Uterus (tissue), 3 donors: ENCODE measurements at regions not wholly inside any gene's neighbourhood (a gene's known extent, or its start where the extent isn't known, plus 50 kb on each side); places are given as distances from the start of the nearest gene placed in this dataset.
"Not testable (repeated sequence)": the region's sequence is repeated elsewhere in the genome, so short reads cannot be mapped to it uniquely, and the experiment has no call there.

Source experiments
- DNase-seq, 2 donors: peaks; one replicate each; pipeline ENCODE4 v3.0.0-alpha.2; 2019 to 2020
- H3K27ac ChIP-seq, 2 donors: fragments of 200-600 bp; sonication (generic); 1 replicate in 1 of 2; 2 replicates in 1 of 2; pipeline ENCODE4 v1.5.1; 2016 to 2018
- H3K27me3 ChIP-seq, 2 donors: fragments of 200-600 bp; sonication (generic); one replicate each; pipeline ENCODE4 v1.5.1; 2018 to 2019; ENCODE audit warnings: control low read depth in 1 of 2
- H3K36me3 ChIP-seq, 2 donors: fragments of 200-600 bp; sonication (generic); one replicate each; pipeline ENCODE4 v1.5.1; 2019; ENCODE audit warnings: control low read depth in 1 of 2
- H3K4me1 ChIP-seq, 2 donors: fragments of 200-600 bp; sonication (generic); one replicate each; pipeline ENCODE4 v1.5.1; 2018 to 2019; ENCODE audit warnings: control low read depth in 1 of 2
- H3K4me3 ChIP-seq, 2 donors: fragments of 200-600 bp; sonication (generic); 1 replicate in 1 of 2; 2 replicates in 1 of 2; pipeline ENCODE4 v1.5.1; 2018 to 2019; ENCODE audit warnings: mild to moderate bottlenecking in 1 of 2
- H3K9me3 ChIP-seq, 2 donors: fragments of 200-600 bp; sonication (generic); one replicate each; pipeline ENCODE4 v1.5.1; 2019; ENCODE audit warnings: control low read depth in 1 of 2
- POLR2A ChIP-seq, 2 donors: fragments of 450-650 bp; IDR thresholded peaks; one replicate each; pipeline ENCODE4 v1.6.1; 2016; ENCODE audit warnings: antibody characterized with exemption in 2 of 2, mild to moderate bottlenecking in 1 of 2, moderate library complexity in 1 of 2
- intact Hi-C: fragments of 100-400 bp; cut with DNase I; formaldehyde crosslinking; loops from one replicate; pipeline ENCODE4 v1.15.1; 2023; ENCODE audit warnings: low total_unique reads
- TF ChIP-seq, protein P1 (sequence below), 4 experiments: fragments of 200-600 bp in 2 of 4; fragments of 450-650 bp in 2 of 4; sonication (generic) in 2 of 4; IDR thresholded peaks; one replicate each; pipeline ENCODE4 v1.5.1; 2016 to 2019; ENCODE audit warnings: antibody characterized with exemption in 4 of 4, mild to moderate bottlenecking in 2 of 4, moderate library complexity in 1 of 4
- donor health status: DM: yes; HTN: yes; CAD: no.

DNA sequence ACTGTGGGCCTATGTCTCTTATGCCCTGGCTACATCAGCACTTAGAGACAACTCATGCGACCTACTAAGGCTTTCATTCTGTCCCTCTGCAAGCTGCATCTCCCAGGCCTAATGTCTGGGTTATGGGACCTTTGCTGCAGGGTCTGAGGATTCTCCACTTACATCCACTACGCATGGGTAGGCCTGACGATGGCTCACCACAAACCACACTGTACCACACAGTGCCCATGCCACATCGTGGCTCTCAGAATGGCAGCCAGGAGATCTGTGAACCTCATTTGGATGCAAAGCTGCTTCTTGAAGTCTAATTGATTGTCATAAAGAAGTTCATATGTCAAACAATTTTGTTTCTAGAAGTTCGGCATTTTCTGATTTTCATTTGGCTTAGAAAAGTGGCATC is 84.6 kb upstream of the BEND4 start:
- Histone ChIP-seq H3K4me3 (no peak overlapping the region), H3K4me1 (no peaks in the 10 kb centered on the region), H3K9me3 (no peaks in the 10 kb centered on the region), H3K36me3 (no peaks in the 10 kb centered on the region), H3K27ac (no peak overlapping the region), H3K27me3 (no peaks in the 10 kb centered on the region)
- intact Hi-C loops, result no loop called here
- no peak for DNase-seq
- TF ChIP-seq, protein P1, sequence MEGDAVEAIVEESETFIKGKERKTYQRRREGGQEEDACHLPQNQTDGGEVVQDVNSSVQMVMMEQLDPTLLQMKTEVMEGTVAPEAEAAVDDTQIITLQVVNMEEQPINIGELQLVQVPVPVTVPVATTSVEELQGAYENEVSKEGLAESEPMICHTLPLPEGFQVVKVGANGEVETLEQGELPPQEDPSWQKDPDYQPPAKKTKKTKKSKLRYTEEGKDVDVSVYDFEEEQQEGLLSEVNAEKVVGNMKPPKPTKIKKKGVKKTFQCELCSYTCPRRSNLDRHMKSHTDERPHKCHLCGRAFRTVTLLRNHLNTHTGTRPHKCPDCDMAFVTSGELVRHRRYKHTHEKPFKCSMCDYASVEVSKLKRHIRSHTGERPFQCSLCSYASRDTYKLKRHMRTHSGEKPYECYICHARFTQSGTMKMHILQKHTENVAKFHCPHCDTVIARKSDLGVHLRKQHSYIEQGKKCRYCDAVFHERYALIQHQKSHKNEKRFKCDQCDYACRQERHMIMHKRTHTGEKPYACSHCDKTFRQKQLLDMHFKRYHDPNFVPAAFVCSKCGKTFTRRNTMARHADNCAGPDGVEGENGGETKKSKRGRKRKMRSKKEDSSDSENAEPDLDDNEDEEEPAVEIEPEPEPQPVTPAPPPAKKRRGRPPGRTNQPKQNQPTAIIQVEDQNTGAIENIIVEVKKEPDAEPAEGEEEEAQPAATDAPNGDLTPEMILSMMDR (IDR thresholded peaks at IDR 0.05), result no peak
- no peak for TF ChIP-seq POLR2A (IDR thresholded peaks at IDR 0.05)

DNA sequence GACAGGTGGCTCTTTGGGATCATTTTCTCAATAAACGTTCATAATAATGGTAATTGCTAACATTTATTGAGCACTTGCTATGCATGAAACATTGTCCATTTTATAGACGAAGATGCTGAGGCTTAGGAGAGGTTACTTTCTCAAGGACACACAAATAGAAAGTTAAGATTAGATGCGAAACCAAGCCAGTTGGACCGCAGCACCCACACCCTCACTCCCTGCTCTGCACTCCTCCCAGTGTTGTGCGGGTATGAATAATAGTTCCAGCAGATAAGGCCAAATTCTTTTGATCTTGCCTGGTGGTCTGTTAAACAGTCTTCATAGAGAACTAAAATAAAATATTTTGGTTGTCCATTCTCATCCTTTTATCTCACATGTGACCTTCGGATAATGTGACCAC is 85.0 kb upstream of the BEND4 start:
- Histone ChIP-seq H3K36me3 (no peaks in the 10 kb centered on the region), H3K27me3 (no peaks in the 10 kb centered on the region), H3K4me3 (no peak overlapping the region), H3K27ac (no peak overlapping the region), H3K9me3 (no peaks in the 10 kb centered on the region), H3K4me1 (no peaks in the 10 kb centered on the region)
- TF ChIP-seq, protein P1 (IDR thresholded peaks at IDR 0.05), result no peak
- TF ChIP-seq POLR2A (IDR thresholded peaks at IDR 0.05), result no peak
- intact Hi-C loops, result no loop called here
- DNase-seq, result no peak

DNA sequence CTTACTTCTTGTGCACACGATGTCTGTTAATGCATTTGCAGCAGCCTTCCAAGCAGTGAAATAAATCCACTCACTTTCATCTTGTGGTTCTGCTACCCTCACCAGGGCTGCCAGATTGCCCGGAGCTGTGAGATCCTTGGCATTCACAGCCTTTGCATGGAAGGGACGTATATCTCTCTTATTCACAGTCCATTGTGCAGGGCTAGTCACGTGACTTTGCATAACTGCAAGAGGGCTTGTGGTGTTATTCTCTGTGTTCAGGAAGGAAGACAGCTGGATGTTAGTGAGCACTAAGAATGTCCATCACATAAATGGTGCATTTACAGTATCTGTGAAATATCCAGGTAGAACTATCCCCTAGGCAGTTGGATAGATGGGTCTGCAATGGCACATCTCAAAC is 96.5 kb upstream of the BEND4 start:
- DNase-seq, result no peak
- Histone ChIP-seq H3K4me1 (no peaks in the 10 kb centered on the region), H3K9me3 (no peaks in the 10 kb centered on the region), H3K27me3 (no peaks in the 10 kb centered on the region), H3K4me3 (no peak overlapping the region), H3K36me3 (no peaks in the 10 kb centered on the region), H3K27ac (no peak overlapping the region)
- intact Hi-C loops, result no loop called here
- TF ChIP-seq, protein P1 (IDR thresholded peaks at IDR 0.05), result no peak
- no peak for TF ChIP-seq POLR2A (IDR thresholded peaks at IDR 0.05)

DNA sequence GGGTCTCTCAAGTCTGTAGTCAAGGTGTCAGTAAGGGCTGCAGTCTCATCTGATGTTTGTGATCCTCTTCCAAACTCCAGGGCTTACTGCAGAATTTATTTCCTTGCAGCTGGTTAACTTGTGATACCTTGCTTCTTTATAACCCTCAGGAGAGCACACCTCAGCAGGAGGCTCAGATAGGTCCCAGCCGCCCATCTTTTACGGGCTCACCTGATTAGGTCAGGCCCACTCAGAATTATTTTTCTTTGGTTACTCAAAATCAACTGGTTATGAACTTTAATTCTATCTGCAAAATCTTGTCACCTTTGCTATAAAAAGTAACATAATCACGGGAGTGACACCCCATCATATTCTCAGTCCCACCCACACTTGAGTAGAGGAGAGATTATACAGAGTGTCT is 99.9 kb upstream of the BEND4 start:
- Histone ChIP-seq H3K4me1 (no peaks in the 10 kb centered on the region), H3K27ac (no peak overlapping the region), H3K4me3 (no peak overlapping the region), H3K36me3 (no peaks in the 10 kb centered on the region), H3K9me3 (no peaks in the 10 kb centered on the region), H3K27me3 (no peaks in the 10 kb centered on the region)
- intact Hi-C loops, result no loop called here
- TF ChIP-seq, protein P1 (IDR thresholded peaks at IDR 0.05), result no peak
- no peak for TF ChIP-seq POLR2A (IDR thresholded peaks at IDR 0.05)
- no peak for DNase-seq

DNA sequence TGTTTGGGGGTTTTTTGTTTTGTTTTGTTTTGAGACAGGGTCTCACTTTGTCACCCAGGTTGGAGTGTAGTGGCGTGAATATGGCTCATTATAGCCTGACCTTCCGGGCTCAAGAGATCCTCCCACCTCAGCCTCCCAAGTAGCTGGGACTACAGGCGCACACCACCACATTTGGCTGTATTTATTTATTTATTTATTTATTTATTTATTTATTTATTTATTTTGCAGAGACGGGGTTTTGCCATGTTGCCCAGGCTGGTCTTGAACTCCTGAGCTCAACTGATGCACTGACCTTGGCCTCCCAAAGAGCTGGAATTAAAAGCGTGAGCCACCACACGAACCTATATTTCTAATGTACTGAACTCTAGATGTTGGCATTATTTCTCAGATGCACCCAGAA is 105.2 kb upstream of the BEND4 start:
- H3K27me3 ChIP-seq, H3K4me3 ChIP-seq, H3K27ac ChIP-seq, H3K36me3 ChIP-seq, H3K4me1 ChIP-seq, intact Hi-C loops, DNase-seq, H3K9me3 ChIP-seq: not testable (repeated sequence)
